Muscle layer of duodenum (tissue), 2 donors: ENCODE measurements at regions not wholly inside any gene's neighbourhood (a gene's known extent, or its start where the extent isn't known, plus 50 kb on each side); places are given as distances from the start of the nearest gene placed in this dataset.

Experiments
- H3K27ac ChIP-seq: one replicate; pipeline ENCODE4 v1.7.0; 2013; ENCODE audit warnings: mild to moderate bottlenecking, low read length
- H3K27me3 ChIP-seq: one replicate; pipeline ENCODE4 v1.7.0; 2013; ENCODE audit warnings: low read depth, mild to moderate bottlenecking, control low read depth, low read length
- H3K36me3 ChIP-seq, 2 donors: one replicate each; pipeline ENCODE4 v1.7.0; 2013; ENCODE audit warnings: low read length in 2 of 2, control low read depth in 1 of 2, mild to moderate bottlenecking in 1 of 2; ENCODE audit not compliant: insufficient read depth in 2 of 2, control insufficient read depth in 1 of 2
- H3K4me1 ChIP-seq, 2 donors: one replicate each; pipeline ENCODE4 v1.7.0; 2013; ENCODE audit warnings: low read length in 2 of 2, mild to moderate bottlenecking in 2 of 2, control low read depth in 1 of 2, moderate library complexity in 1 of 2; ENCODE audit not compliant: insufficient read depth in 2 of 2, control insufficient read depth in 1 of 2
- H3K4me3 ChIP-seq, 2 donors: one replicate each; pipeline ENCODE4 v1.7.0; 2013; ENCODE audit warnings: low read length in 2 of 2, low read depth in 1 of 2, mild to moderate bottlenecking in 1 of 2
- H3K9me3 ChIP-seq, 2 donors: one replicate each; pipeline ENCODE4 v1.7.0; 2013; ENCODE audit warnings: low read length in 2 of 2, control low read depth in 1 of 2, mild to moderate bottlenecking in 1 of 2; ENCODE audit not compliant: control insufficient read depth in 1 of 2
- donor health status: healthy.

DNA sequence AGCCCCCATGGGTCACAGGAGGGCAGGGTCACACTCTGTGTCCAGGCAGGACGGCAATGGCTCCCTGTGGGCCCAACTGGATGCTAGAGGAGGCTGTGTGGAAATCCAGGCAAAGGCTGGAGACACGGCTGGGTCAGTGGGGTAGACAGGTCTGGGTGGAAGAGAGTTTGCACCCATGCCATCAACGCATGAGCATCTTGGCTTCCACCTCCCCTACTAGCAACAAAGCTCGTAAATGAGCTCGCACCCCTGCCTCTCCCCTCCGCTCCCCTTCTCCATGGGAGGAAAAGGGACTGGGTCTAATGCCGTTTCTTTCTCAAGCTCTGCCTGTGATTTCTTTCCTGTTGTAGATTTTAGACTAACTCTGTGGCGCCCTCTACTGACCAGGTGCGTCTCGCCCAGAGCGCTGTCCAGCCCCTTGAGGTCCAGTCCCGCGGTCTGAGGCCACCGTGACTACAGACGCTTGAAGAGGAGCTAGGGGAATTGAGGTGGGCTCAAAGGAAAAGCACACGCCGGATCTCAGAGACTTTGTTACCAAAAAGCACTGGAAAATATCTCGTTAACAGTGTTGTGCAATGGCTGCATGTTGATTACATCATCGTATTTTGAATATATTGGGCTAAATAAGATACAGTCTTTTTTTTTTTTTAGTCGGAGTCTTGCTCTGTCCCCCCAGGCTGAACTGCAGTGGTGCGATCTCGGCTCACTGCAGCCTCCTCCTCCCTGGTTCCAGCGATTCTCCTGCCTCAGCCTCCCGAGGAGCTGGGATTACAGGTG lies 50.7 kb upstream of the USP29 start:
- no peak overlapping the region for H3K4me3 ChIP-seq
- no peak overlapping the region for H3K27ac ChIP-seq
- H3K27me3 ChIP-seq = no peaks in the 10 kb centered on the region
- no peaks in the 10 kb centered on the region for H3K36me3 ChIP-seq
- H3K4me1 ChIP-seq = peaks cover 0 to 4% of the 10 kb centered on the region in 2 donors
- H3K9me3 ChIP-seq = peaks cover 0 to 4% of the 10 kb centered on the region in 2 donors
